Hepatocyte (in vitro differentiated cells): ENCODE measurements at regions not wholly inside any gene's neighbourhood (a gene's known extent, or its start where the extent isn't known, plus 50 kb on each side); places are given as distances from the start of the nearest gene placed in this dataset.

Source experiments
- EZH2phosphoT487 ChIP-seq: fragments of 200-600 bp; sonication (generic); IDR thresholded peaks from one replicate; pipeline ENCODE4 v1.6.1; 2018; ENCODE audit warnings: antibody characterized with exemption, mild to moderate bottlenecking, low read depth, moderate library complexity; ENCODE audit not compliant: unreplicated experiment, severe bottlenecking
- TF ChIP-seq, protein P1 (sequence below): fragments of 200-600 bp; sonication (generic); IDR thresholded peaks from 2 replicates; pipeline ENCODE4 v1.5.1; 2016; ENCODE audit warnings: antibody characterized with exemption, mild to moderate bottlenecking; ENCODE audit not compliant: poor library complexity

DNA sequence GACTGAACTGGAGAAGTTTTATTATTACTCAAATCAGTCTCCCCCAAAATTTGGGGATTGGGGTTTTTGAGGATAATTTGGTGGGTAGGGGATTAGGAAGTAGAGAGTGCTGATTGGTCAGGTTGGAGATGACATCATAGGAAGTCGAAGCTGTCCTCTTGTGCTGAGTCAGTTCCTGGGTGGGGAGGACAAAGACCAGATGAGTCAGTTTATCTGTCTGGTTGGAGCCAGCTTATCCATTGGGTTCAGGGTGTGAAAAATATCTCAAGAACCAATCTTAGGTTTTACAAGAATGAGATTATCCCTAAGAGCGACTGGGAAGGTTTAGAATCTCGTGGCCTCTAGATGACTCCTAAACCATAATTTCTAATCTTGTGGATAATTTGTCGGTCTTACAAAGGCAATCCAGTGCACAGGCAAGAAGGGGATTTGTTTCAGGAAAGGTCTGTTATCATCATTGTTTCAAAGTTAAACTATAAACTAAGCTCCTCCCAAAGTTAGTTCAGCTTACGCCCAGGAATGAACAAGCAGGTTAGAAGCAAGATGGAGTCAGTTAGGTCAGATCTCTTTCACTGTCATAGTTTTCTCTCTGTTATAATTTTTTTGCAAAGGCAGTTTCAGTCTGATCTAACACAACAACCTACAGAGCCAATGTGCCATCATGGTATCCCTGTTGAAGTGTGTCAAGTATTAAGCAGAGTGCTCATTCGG lies 274.5 kb downstream of the SLC7A11 start:
- no peak for TF ChIP-seq EZH2phosphoT487
- TF ChIP-seq, protein P1, sequence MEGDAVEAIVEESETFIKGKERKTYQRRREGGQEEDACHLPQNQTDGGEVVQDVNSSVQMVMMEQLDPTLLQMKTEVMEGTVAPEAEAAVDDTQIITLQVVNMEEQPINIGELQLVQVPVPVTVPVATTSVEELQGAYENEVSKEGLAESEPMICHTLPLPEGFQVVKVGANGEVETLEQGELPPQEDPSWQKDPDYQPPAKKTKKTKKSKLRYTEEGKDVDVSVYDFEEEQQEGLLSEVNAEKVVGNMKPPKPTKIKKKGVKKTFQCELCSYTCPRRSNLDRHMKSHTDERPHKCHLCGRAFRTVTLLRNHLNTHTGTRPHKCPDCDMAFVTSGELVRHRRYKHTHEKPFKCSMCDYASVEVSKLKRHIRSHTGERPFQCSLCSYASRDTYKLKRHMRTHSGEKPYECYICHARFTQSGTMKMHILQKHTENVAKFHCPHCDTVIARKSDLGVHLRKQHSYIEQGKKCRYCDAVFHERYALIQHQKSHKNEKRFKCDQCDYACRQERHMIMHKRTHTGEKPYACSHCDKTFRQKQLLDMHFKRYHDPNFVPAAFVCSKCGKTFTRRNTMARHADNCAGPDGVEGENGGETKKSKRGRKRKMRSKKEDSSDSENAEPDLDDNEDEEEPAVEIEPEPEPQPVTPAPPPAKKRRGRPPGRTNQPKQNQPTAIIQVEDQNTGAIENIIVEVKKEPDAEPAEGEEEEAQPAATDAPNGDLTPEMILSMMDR, result no peak
